ENCODE measurements at regions not wholly inside any gene's neighbourhood (a gene's known extent, or its start where the extent isn't known, plus 50 kb on each side); places are given as distances from the start of the nearest gene placed in this dataset.

DNA sequence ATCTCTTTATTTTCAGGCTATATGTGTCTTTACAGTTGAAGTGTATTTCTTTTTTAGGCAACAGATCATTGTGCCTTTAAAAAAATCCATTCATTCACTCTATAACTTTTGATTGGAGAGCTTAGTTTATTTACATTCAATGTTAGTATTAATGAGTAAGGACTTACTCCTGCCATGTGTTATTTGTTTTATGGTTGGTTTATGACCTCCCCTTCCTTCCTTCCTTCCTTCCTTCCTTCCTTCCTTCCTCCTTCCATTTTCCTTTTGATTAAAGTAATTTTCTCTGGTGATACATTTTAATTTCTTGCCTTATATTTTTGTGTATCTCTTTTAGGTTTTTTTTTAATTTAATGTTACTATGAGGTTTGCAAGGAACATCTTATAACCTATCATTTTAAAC is 1005.3 kb upstream of the EPHA7 start:
- Histone ChIP-seq H3K18ac (ENCODE audit: low read length) (no peak overlapping the region), H2BK120ac (ENCODE audit: insufficient read depth, low read length, poor library complexity) (no peak overlapping the region), H3K4me1 (ENCODE audit: control insufficient read depth in 1 of 2, insufficient read depth in 2 of 2, low read length in 2 of 2) (no peaks in the 10 kb centered on the region), H3K79me2 (ENCODE audit: control insufficient read depth, insufficient read depth, low read length, poor library complexity) (no peaks in the 10 kb centered on the region), H2BK5ac (ENCODE audit: low read depth, low read length, poor library complexity) (no peak overlapping the region), H3K23ac (ENCODE audit: low read length) (no peak overlapping the region), H4K91ac (ENCODE audit: low read depth, low read length) (no peak overlapping the region), H3K27me3 (ENCODE audit: insufficient read depth, low read length) (no peaks in the 10 kb centered on the region), H3K9ac (ENCODE audit: low read length) (no peak overlapping the region), H4K8ac (ENCODE audit: low read depth, low read length) (no peak overlapping the region), H2AK5ac (ENCODE audit: low read length) (no peak overlapping the region), H2BK12ac (ENCODE audit: low read length) (no peak overlapping the region), H3K9me3 (ENCODE audit: insufficient read depth, low read depth, low read length) (no peaks in the 10 kb centered on the region), H2AFZ (ENCODE audit: insufficient read depth, low read length, poor library complexity) (no peak overlapping the region), H3K4me2 (ENCODE audit: low read length) (no peak overlapping the region), H3K27ac (ENCODE audit: low read depth, low read length) (no peak overlapping the region), H3K79me1 (ENCODE audit: low read length) (no peaks in the 10 kb centered on the region), H4K12ac (ENCODE audit: low read depth, low read length) (no peak overlapping the region), H3K4me3 (ENCODE audit: low read depth, low read length) (no peak overlapping the region), H3K4ac (ENCODE audit: low read depth, low read length) (no peak overlapping the region), H3K36me3 (ENCODE audit: control insufficient read depth in 1 of 2, insufficient read depth in 2 of 2, low read length in 2 of 2) (no peaks in the 10 kb centered on the region), H3K14ac (ENCODE audit: low read length) (no peak overlapping the region)
- DNase-seq = no peak

DNA sequence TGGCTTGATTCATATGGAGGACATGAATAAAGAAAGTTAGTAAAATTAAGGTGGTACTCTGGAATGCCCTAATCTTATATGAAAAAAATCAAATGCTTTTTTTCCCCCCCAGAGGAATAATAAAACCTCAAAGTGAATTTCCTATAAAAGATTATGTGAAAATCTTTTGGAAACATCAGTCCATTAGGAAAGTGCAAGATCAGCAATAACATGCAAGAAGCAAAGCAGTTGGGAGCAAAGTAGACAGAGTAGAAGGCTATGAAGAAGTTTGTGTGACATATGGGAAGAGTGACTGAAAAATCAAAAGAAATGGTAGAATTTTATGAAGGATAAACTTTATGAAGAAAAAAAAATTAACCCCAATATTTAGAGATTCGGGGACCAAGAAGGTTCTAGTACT is 998.0 kb upstream of the EPHA7 start:
- no peak overlapping the region for H4K91ac ChIP-seq (ENCODE audit: low read depth, low read length)
- H3K18ac ChIP-seq (ENCODE audit: low read length) = no peak overlapping the region
- no peaks in the 10 kb centered on the region for H3K79me1 ChIP-seq (ENCODE audit: low read length)
- H3K36me3 ChIP-seq (ENCODE audit: control insufficient read depth in 1 of 2, insufficient read depth in 2 of 2, low read length in 2 of 2) = no peaks in the 10 kb centered on the region
- H3K4ac ChIP-seq (ENCODE audit: low read depth, low read length) = no peak overlapping the region
- H3K4me2 ChIP-seq (ENCODE audit: low read length) = no peak overlapping the region
- no peak overlapping the region for H3K14ac ChIP-seq (ENCODE audit: low read length)
- H3K79me2 ChIP-seq (ENCODE audit: control insufficient read depth, insufficient read depth, low read length, poor library complexity) = no peaks in the 10 kb centered on the region
- H3K4me1 ChIP-seq (ENCODE audit: control insufficient read depth in 1 of 2, insufficient read depth in 2 of 2, low read length in 2 of 2) = no peaks in the 10 kb centered on the region
- no peak overlapping the region for H3K9ac ChIP-seq (ENCODE audit: low read length)
- H2BK12ac ChIP-seq (ENCODE audit: low read length) = no peak overlapping the region
- H3K23ac ChIP-seq (ENCODE audit: low read length) = no peak overlapping the region
- H2AFZ ChIP-seq (ENCODE audit: insufficient read depth, low read length, poor library complexity) = no peak overlapping the region
- no peak overlapping the region for H2AK5ac ChIP-seq (ENCODE audit: low read length)
- H3K4me3 ChIP-seq (ENCODE audit: low read depth, low read length) = no peak overlapping the region
- no peak overlapping the region for H2BK120ac ChIP-seq (ENCODE audit: insufficient read depth, low read length, poor library complexity)
- H2BK5ac ChIP-seq (ENCODE audit: low read depth, low read length, poor library complexity) = no peak overlapping the region
- DNase-seq = no peak
- no peaks in the 10 kb centered on the region for H3K9me3 ChIP-seq (ENCODE audit: insufficient read depth, low read depth, low read length)
- H4K12ac ChIP-seq (ENCODE audit: low read depth, low read length) = no peak overlapping the region
- H4K8ac ChIP-seq (ENCODE audit: low read depth, low read length) = no peak overlapping the region
- H3K27me3 ChIP-seq (ENCODE audit: insufficient read depth, low read length) = no peaks in the 10 kb centered on the region
- H3K27ac ChIP-seq (ENCODE audit: low read depth, low read length) = no peak overlapping the region
- WGBS (ENCODE audit: extremely low coverage, insufficient coverage, insufficient read length) = no CpG with 5 or more reads among the region's 1 CpG

DNA sequence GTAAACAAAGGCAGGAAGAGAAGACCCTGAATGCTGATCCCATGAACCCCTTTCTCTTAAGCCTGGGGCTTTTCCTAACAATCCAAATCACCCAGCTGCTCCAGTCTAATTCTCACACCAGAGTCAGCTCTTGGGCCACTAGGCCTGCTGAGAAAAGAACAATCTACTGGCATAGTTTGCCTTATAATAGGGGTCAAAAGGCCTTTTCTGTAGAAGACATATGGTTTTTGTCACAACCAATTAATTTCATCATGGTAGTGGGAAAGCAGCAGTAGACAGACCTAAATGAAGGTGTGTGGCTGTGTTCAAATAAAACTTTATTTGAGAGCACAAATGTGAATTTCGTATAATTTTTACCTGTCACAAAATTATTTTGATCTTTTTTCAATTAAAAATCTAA is 994.7 kb upstream of the EPHA7 start:
- no peak overlapping the region for H3K27ac ChIP-seq (ENCODE audit: low read depth, low read length)
- H3K27me3 ChIP-seq (ENCODE audit: insufficient read depth, low read length) = no peaks in the 10 kb centered on the region
- no peak overlapping the region for H3K23ac ChIP-seq (ENCODE audit: low read length)
- no peak overlapping the region for H2BK5ac ChIP-seq (ENCODE audit: low read depth, low read length, poor library complexity)
- H2AFZ ChIP-seq (ENCODE audit: insufficient read depth, low read length, poor library complexity) = no peak overlapping the region
- no peak overlapping the region for H2BK120ac ChIP-seq (ENCODE audit: insufficient read depth, low read length, poor library complexity)
- H3K9ac ChIP-seq (ENCODE audit: low read length) = no peak overlapping the region
- H4K8ac ChIP-seq (ENCODE audit: low read depth, low read length) = no peak overlapping the region
- no peak overlapping the region for H4K91ac ChIP-seq (ENCODE audit: low read depth, low read length)
- no peak overlapping the region for H2BK12ac ChIP-seq (ENCODE audit: low read length)
- no peak overlapping the region for H3K18ac ChIP-seq (ENCODE audit: low read length)
- H3K4me2 ChIP-seq (ENCODE audit: low read length) = no peak overlapping the region
- H4K12ac ChIP-seq (ENCODE audit: low read depth, low read length) = no peak overlapping the region
- no peak overlapping the region for H3K4ac ChIP-seq (ENCODE audit: low read depth, low read length)
- no peaks in the 10 kb centered on the region for H3K4me1 ChIP-seq (ENCODE audit: control insufficient read depth in 1 of 2, insufficient read depth in 2 of 2, low read length in 2 of 2)
- no peak overlapping the region for H3K14ac ChIP-seq (ENCODE audit: low read length)
- no peaks in the 10 kb centered on the region for H3K36me3 ChIP-seq (ENCODE audit: control insufficient read depth in 1 of 2, insufficient read depth in 2 of 2, low read length in 2 of 2)
- no peak overlapping the region for H3K4me3 ChIP-seq (ENCODE audit: low read depth, low read length)
- no peaks in the 10 kb centered on the region for H3K9me3 ChIP-seq (ENCODE audit: insufficient read depth, low read depth, low read length)
- no peaks in the 10 kb centered on the region for H3K79me2 ChIP-seq (ENCODE audit: control insufficient read depth, insufficient read depth, low read length, poor library complexity)
- H2AK5ac ChIP-seq (ENCODE audit: low read length) = no peak overlapping the region
- no peak for DNase-seq
- WGBS (ENCODE audit: extremely low coverage, insufficient coverage, insufficient read length) = no CpG with 5 or more reads among the region's 1 CpG
- no peaks in the 10 kb centered on the region for H3K79me1 ChIP-seq (ENCODE audit: low read length)

DNA sequence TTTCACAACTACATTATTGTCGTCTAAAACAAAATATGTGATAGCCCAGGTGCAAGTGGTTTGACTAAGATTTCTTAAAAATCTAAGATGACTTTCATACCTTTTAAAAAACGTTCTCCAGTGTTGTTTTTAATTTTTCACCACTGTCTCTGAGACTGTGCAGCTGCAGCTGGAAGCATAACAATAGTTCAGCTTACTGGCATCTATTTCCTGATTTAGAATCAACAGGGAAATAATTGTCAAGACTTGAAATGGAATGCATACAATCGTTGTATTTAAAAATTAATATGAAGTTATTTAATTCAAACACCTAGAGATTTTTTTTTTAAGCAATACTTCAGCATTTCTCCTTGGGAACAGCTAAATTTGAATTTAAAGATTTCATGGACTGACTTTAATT is 982.0 kb upstream of the EPHA7 start:
- H2AK5ac ChIP-seq (ENCODE audit: low read length) = no peak overlapping the region
- no peak overlapping the region for H4K8ac ChIP-seq (ENCODE audit: low read depth, low read length)
- H3K18ac ChIP-seq (ENCODE audit: low read length) = no peak overlapping the region
- H2BK5ac ChIP-seq (ENCODE audit: low read depth, low read length, poor library complexity) = no peak overlapping the region
- H3K23ac ChIP-seq (ENCODE audit: low read length) = no peak overlapping the region
- H3K79me1 ChIP-seq (ENCODE audit: low read length) = no peaks in the 10 kb centered on the region
- H2BK12ac ChIP-seq (ENCODE audit: low read length) = no peak overlapping the region
- H3K9ac ChIP-seq (ENCODE audit: low read length) = no peak overlapping the region
- H3K36me3 ChIP-seq (ENCODE audit: control insufficient read depth in 1 of 2, insufficient read depth in 2 of 2, low read length in 2 of 2) = no peaks in the 10 kb centered on the region
- no peak overlapping the region for H4K12ac ChIP-seq (ENCODE audit: low read depth, low read length)
- H3K14ac ChIP-seq (ENCODE audit: low read length) = no peak overlapping the region
- no peak overlapping the region for H3K27ac ChIP-seq (ENCODE audit: low read depth, low read length)
- H3K79me2 ChIP-seq (ENCODE audit: control insufficient read depth, insufficient read depth, low read length, poor library complexity) = no peaks in the 10 kb centered on the region
- no peak overlapping the region for H3K4me3 ChIP-seq (ENCODE audit: low read depth, low read length)
- no peaks in the 10 kb centered on the region for H3K9me3 ChIP-seq (ENCODE audit: insufficient read depth, low read depth, low read length)
- H3K4me1 ChIP-seq (ENCODE audit: control insufficient read depth in 1 of 2, insufficient read depth in 2 of 2, low read length in 2 of 2) = no peaks in the 10 kb centered on the region
- no peaks in the 10 kb centered on the region for H3K27me3 ChIP-seq (ENCODE audit: insufficient read depth, low read length)
- WGBS (ENCODE audit: extremely low coverage, insufficient coverage, insufficient read length) = no CpG with 5 or more reads among the region's 3 CpGs
- no peak overlapping the region for H2BK120ac ChIP-seq (ENCODE audit: insufficient read depth, low read length, poor library complexity)
- no peak overlapping the region for H3K4me2 ChIP-seq (ENCODE audit: low read length)
- no peak overlapping the region for H3K4ac ChIP-seq (ENCODE audit: low read depth, low read length)
- no peak overlapping the region for H2AFZ ChIP-seq (ENCODE audit: insufficient read depth, low read length, poor library complexity)
- no peak for DNase-seq
- no peak overlapping the region for H4K91ac ChIP-seq (ENCODE audit: low read depth, low read length)

DNA sequence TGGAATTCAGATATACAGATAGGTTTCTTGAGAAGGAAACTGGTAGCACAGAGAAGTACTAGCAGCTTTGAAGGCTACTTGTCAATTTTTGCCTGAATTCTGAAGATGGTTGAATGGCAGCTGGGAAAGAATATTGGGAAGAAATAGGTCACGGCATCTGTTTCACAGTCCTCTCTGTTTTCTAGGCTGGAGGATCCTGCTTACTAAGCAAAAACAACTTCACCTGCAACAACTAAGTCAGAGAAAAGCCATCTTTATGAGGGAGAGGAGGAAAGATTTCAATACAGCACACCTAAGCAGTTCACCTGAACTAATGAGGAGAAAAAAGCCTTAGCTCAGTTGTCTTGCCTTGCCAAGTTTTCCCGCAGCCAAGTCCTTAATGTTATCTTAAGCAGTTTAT is 975.5 kb upstream of the EPHA7 start:
- H2BK5ac ChIP-seq (ENCODE audit: low read depth, low read length, poor library complexity) = no peak overlapping the region
- no peak overlapping the region for H4K12ac ChIP-seq (ENCODE audit: low read depth, low read length)
- no peaks in the 10 kb centered on the region for H3K9me3 ChIP-seq (ENCODE audit: insufficient read depth, low read depth, low read length)
- no peaks in the 10 kb centered on the region for H3K36me3 ChIP-seq (ENCODE audit: control insufficient read depth in 1 of 2, insufficient read depth in 2 of 2, low read length in 2 of 2)
- no peak overlapping the region for H2AFZ ChIP-seq (ENCODE audit: insufficient read depth, low read length, poor library complexity)
- no peak overlapping the region for H2BK12ac ChIP-seq (ENCODE audit: low read length)
- H3K9ac ChIP-seq (ENCODE audit: low read length) = no peak overlapping the region
- no peak overlapping the region for H2BK120ac ChIP-seq (ENCODE audit: insufficient read depth, low read length, poor library complexity)
- no peak overlapping the region for H4K8ac ChIP-seq (ENCODE audit: low read depth, low read length)
- H3K27me3 ChIP-seq (ENCODE audit: insufficient read depth, low read length) = no peaks in the 10 kb centered on the region
- H3K79me2 ChIP-seq (ENCODE audit: control insufficient read depth, insufficient read depth, low read length, poor library complexity) = no peaks in the 10 kb centered on the region
- no CpG with 5 or more reads among the region's 2 CpGs for WGBS (ENCODE audit: extremely low coverage, insufficient coverage, insufficient read length)
- H4K91ac ChIP-seq (ENCODE audit: low read depth, low read length) = no peak overlapping the region
- no peak overlapping the region for H2AK5ac ChIP-seq (ENCODE audit: low read length)
- H3K14ac ChIP-seq (ENCODE audit: low read length) = no peak overlapping the region
- no peaks in the 10 kb centered on the region for H3K79me1 ChIP-seq (ENCODE audit: low read length)
- no peak overlapping the region for H3K23ac ChIP-seq (ENCODE audit: low read length)
- no peak overlapping the region for H3K4me2 ChIP-seq (ENCODE audit: low read length)
- no peaks in the 10 kb centered on the region for H3K4me1 ChIP-seq (ENCODE audit: control insufficient read depth in 1 of 2, insufficient read depth in 2 of 2, low read length in 2 of 2)
- H3K18ac ChIP-seq (ENCODE audit: low read length) = no peak overlapping the region
- no peak overlapping the region for H3K27ac ChIP-seq (ENCODE audit: low read depth, low read length)
- no peak overlapping the region for H3K4me3 ChIP-seq (ENCODE audit: low read depth, low read length)
- DNase-seq = no peak
- no peak overlapping the region for H3K4ac ChIP-seq (ENCODE audit: low read depth, low read length)

All from trophoblast cell (in vitro differentiated cells and primary cell).